ENCODE measurements at regions not wholly inside any gene's neighbourhood (a gene's known extent, or its start where the extent isn't known, plus 50 kb on each side); places are given as distances from the start of the nearest gene placed in this dataset.

DNA sequence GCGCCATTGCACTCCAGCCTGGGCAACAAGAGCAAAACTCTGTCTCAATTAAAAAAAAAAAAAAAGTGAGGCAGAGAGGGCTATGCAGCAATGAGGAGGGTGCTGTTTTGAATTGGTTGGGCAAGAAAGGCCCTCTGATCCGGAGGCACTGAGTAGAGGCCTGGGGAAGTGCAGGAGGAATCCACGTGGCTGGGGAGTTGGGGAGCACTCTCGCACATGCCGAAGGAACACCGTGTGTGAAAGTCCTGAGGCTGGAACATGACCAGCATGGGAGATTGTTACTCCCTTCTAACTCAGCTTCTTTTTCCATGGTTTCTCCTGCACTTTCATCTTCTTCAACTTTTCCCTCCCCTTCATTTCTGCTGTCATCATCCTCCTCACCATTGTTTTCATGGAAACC is 347.9 kb upstream of the HS6ST1 start:
- TF ChIP-seq JUND (IDR thresholded peaks at IDR 0.05) (no peak), FOXA1 (IDR thresholded peaks at IDR 0.05) (no peak), RAD21 (IDR thresholded peaks at IDR 0.05) (no peak), YY1 (IDR thresholded peaks at IDR 0.05) (no peak), GABPA (IDR thresholded peaks at IDR 0.05 in 1 of 2, conservative IDR thresholded peaks at IDR 0.05 in 1 of 2) (no peak), EGR1 (IDR thresholded peaks at IDR 0.05; ENCODE audit: low read depth in 2 of 2) (no peak), TAF1 (conservative IDR thresholded peaks at IDR 0.05) (no peak)
- TF ChIP-seq, protein P1, sequence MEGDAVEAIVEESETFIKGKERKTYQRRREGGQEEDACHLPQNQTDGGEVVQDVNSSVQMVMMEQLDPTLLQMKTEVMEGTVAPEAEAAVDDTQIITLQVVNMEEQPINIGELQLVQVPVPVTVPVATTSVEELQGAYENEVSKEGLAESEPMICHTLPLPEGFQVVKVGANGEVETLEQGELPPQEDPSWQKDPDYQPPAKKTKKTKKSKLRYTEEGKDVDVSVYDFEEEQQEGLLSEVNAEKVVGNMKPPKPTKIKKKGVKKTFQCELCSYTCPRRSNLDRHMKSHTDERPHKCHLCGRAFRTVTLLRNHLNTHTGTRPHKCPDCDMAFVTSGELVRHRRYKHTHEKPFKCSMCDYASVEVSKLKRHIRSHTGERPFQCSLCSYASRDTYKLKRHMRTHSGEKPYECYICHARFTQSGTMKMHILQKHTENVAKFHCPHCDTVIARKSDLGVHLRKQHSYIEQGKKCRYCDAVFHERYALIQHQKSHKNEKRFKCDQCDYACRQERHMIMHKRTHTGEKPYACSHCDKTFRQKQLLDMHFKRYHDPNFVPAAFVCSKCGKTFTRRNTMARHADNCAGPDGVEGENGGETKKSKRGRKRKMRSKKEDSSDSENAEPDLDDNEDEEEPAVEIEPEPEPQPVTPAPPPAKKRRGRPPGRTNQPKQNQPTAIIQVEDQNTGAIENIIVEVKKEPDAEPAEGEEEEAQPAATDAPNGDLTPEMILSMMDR (IDR thresholded peaks at IDR 0.05; ENCODE audit: low read depth, low read length, missing input control) = no peak
- TF ChIP-seq, protein P2, sequence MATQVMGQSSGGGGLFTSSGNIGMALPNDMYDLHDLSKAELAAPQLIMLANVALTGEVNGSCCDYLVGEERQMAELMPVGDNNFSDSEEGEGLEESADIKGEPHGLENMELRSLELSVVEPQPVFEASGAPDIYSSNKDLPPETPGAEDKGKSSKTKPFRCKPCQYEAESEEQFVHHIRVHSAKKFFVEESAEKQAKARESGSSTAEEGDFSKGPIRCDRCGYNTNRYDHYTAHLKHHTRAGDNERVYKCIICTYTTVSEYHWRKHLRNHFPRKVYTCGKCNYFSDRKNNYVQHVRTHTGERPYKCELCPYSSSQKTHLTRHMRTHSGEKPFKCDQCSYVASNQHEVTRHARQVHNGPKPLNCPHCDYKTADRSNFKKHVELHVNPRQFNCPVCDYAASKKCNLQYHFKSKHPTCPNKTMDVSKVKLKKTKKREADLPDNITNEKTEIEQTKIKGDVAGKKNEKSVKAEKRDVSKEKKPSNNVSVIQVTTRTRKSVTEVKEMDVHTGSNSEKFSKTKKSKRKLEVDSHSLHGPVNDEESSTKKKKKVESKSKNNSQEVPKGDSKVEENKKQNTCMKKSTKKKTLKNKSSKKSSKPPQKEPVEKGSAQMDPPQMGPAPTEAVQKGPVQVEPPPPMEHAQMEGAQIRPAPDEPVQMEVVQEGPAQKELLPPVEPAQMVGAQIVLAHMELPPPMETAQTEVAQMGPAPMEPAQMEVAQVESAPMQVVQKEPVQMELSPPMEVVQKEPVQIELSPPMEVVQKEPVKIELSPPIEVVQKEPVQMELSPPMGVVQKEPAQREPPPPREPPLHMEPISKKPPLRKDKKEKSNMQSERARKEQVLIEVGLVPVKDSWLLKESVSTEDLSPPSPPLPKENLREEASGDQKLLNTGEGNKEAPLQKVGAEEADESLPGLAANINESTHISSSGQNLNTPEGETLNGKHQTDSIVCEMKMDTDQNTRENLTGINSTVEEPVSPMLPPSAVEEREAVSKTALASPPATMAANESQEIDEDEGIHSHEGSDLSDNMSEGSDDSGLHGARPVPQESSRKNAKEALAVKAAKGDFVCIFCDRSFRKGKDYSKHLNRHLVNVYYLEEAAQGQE (IDR thresholded peaks at IDR 0.05) = no peak
- TF ChIP-seq, protein P3, sequence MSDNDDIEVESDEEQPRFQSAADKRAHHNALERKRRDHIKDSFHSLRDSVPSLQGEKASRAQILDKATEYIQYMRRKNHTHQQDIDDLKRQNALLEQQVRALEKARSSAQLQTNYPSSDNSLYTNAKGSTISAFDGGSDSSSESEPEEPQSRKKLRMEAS (IDR thresholded peaks at IDR 0.05) = no peak
- TF ChIP-seq, protein P4, sequence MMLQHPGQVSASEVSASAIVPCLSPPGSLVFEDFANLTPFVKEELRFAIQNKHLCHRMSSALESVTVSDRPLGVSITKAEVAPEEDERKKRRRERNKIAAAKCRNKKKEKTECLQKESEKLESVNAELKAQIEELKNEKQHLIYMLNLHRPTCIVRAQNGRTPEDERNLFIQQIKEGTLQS (IDR thresholded peaks at IDR 0.05) = no peak

Measured in liver (tissue), 3 donors.